Left colon (tissue), 2 donors: ENCODE measurements at regions not wholly inside any gene's neighbourhood (a gene's known extent, or its start where the extent isn't known, plus 50 kb on each side); places are given as distances from the start of the nearest gene placed in this dataset.
A peak's percentile ranks its signal among the peaks of the same experiment; 100 is the strongest.
"Not testable (repeated sequence)": the region's sequence is repeated elsewhere in the genome, so short reads cannot be mapped to it uniquely, and the experiment has no call there.

Experiments used
- ATAC-seq: fragments of 200-7000 bp; cut with Tn5 transposase; one replicate; pipeline ENCODE4 v1.9.1; 2020; ENCODE audit warnings: mild to moderate bottlenecking, moderate library complexity
- DNase-seq, 2 donors: peaks; one replicate each; pipeline ENCODE4 v3.0.0-alpha.2; 2020
- intact Hi-C, 2 donors: fragments of 100-400 bp; cut with DNase I in 1 of 2; cut with micrococcal nuclease in 1 of 2; formaldehyde crosslinking; loops; one replicate each; pipeline versions ENCODE4 v1.11.2 to v1.14.0; 2022; cut with DNase I, micrococcal nuclease
- donor health status: DM: no; HTN: no; CAD: no.
- donor health status: DM: yes; HTN: yes; CAD: no.

DNA sequence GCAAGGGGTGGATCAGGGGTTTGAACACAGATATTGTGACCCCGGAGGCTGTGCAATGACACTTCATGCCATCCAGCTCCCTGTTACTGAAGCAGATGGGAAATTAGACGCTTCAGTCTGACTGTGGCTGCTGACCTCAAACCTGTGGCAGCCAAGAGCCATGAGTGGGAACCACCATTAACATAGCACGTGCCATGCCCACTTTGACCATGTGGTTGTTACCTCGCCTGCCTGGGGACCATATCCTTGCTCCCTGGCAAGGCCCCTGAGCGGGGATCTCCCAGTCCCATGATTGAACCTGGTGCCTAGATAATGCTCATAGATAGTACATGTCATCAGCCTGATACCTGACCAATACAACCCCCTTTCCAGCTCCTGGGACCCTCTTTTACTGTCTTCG, 68.9 kb downstream of the CYP26B1 start:
- DNase-seq (no peak), ATAC-seq (no peak)
- intact Hi-C loops: no loop called here

- DNase-seq: no peak
- intact Hi-C loops: no loop called here
- ATAC-seq: peak; percentile 28
These were observed 69.9 kb downstream of the CYP26B1 start for GRCh38 chr2:72077702-72078169.

DNA sequence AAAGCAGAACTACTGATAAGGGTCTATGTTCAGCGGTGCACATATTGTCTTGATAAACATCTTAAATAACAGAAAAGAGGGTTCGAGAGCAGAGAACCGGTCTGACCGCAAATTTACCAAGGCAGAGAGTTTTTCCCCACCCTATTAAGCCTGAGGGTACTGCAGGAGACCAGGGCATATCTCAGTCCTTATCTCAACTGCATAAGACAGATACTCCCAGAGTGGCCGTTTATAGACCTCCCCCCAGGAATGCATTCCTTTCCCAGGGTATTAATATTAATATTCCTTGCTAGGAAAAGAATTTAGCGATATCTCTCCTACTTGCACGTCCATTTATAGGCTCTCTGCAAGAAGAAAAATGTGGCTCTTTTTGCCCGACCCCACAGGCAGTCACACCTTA, 74.3 kb downstream of the CYP26B1 start:
- ATAC-seq, DNase-seq, intact Hi-C loops: not testable (repeated sequence)

DNA sequence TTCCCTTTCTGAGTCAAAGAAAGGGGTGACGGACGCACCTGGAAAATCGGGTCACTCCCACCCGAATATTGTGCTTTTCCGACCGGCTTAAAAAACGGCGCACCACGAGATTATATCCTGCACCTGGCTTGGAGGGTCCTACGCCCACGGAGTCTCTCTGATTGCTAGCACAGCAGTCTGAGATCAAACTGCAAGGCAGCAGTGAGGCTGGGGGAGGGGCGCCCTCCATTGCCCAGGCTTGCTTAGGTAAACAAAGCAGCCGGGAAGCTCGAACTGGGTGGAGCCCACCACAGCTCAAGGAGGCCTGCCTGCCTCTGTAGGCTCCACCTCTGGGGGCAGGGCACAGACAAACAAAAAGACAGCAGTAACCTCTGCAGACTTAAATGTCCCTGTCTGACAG, 83.5 kb downstream of the CYP26B1 start:
- ATAC-seq, intact Hi-C loops: not testable (repeated sequence)

DNA sequence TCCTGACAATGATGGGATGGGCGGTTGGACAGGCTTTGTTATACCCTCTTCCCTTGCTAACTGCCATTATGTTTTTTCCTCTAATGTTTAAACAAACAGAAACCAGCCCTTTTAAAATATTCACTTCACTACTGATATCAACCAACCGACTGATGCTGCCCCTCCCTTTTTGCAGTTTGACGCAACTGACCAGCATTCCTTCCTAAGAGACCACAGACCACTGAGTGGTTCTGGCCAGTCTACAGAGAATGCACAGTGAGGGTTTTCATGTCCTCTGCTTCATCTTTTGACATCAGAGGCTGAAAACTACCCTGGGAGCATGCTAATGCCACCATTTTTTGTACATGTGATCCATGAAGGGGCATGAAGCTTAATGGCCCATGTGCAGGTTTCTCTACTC, 85.3 kb downstream of the CYP26B1 start:
- intact Hi-C loops: no loop called here
- no peak for DNase-seq
- ATAC-seq: no peak

More for the DNA sequence above, 83.5 kb downstream of the CYP26B1 start:
- DNase-seq: not testable (repeated sequence)

GRCh38 chr2:72057308-72057707, 90.4 kb downstream of the CYP26B1 start:
- DNase-seq: no peak
- intact Hi-C loops: no loop called here
- no peak for ATAC-seq

- ATAC-seq: no peak
- intact Hi-C loops: no loop called here
- no peak for DNase-seq
These were observed 95.6 kb downstream of the CYP26B1 start for GRCh38 chr2:72051971-72052505.

GRCh38 chr2:72051204-72051603, 96.5 kb downstream of the CYP26B1 start:
- DNase-seq (no peak), ATAC-seq (no peak)
- intact Hi-C loops: no loop called here

DNA sequence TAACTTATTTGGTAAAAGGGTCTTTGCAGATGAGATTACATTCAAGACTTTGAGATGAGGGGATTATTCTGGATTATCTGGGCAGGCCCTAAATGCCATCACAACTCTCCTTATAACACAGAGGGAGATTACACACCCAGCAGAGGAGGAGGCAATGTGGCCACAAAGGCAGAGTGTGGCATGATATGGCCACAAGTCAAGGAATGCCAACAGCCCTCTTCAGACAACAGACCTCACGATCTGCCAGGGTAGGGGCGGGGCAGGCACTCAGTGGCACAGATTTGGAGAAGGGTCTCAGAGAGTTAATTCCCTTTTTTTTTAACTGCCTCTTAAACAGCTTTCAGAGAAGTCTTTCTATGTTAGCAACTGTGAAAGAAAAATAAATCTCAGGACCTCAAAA, 96.9 kb downstream of the CYP26B1 start:
- DNase-seq (no peak), ATAC-seq (no peak)

DNA sequence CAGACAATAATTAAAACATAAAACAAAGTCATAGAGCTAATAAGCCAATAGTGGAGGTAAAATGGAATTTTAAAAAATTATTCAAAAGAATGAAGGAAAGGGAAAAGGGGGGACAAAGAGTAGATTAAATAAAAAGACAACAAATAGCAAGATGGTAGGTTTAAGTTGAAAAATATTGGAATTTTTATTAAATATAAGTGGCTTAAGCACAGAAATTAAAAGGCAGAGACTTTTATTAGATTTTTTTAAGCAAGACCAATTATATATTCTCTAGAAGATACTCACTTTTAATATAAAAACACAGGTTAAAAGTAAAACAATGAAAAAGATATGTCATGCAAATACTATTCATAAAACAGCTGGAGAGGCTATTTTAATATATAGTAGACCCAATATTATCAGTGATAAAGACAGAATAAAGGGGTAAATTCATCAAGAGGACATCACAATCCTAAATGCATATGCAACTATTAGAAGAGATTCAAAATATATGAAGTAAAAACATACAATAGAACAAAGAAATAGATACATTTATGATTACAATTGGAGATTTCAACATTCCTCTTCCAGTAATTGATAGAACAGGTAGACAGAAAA, 98.7 kb downstream of the CYP26B1 start:
- intact Hi-C loops: no loop called here
- DNase-seq (no peak), ATAC-seq (no peak)

More for the DNA sequence above, 96.9 kb downstream of the CYP26B1 start:
- intact Hi-C loops: no loop called here

- intact Hi-C loops: no loop called here
- DNase-seq: no peak
- no peak for ATAC-seq
These were observed 103.7 kb downstream of the CYP26B1 start for GRCh38 chr2:72043985-72044384.

DNA sequence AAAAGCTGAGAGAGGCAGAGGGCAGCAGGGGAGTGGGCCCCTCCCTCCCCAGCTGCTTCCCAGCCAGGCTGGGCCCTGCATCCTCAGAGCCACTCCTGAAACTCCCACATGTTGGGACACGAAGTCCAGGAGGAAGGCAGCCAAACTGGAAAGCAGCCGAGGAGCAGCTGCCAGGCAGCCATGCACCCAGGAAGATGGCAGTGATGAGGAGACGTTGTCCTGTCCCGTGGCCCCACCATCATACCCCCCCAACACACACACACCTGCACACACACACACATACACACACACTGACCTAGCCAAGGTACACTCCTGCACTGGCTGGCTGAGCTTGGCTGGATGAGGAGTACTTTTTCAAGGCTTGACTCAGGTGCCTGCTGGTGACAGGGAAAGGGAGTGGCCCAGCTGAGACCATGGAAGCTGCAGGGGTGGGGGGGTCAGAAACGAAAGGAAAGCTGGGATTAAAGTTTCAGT, 106.0 kb downstream of the CYP26B1 start:
- ATAC-seq (no peak), DNase-seq (no peak)
- intact Hi-C loops: no loop called here

DNA sequence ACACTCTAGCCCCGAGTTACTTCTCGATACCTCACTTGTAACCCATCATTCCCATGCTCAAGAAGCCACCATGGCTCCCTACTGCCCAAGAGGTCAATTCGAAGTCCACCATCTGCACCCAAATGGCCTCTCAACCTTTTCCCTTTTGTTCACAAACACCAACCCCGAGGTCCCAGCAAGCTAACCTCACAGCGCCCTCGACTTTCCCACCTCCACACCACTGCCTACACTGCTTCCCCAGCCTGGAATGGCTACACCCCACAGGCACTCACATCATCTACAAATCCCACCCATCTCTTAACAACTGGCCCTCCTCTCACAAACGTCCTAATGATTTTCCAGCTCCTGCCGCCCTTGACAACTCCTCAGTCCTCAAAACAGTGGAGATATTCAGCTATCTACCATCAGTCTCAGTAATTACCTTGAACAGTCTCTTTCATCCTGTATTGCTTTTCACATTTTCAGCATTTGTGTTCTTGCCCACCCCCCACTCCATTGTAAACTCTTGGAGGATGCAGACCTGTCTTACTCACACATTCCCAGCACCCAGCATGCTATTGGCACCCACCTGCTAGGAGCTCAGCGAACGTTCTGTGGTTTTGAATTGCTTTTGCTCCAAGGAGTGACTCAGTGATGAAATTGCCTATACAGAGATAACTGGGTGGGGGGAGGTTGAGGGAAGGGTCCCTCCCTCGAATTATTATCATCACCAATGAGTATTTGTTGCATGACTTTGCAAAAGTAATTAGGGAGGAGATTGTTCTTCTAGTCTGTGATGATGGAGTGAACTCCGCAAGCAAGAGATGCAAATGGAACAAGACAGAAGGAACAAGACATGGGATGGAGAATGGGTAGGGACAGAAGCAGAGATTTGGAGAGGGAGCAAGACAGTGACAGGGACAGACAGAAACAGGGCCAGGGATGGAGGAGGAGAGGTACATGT, 106.8 kb downstream of the CYP26B1 start:
- DNase-seq (no peak), ATAC-seq (no peak)
- intact Hi-C loops: no loop called here

DNA sequence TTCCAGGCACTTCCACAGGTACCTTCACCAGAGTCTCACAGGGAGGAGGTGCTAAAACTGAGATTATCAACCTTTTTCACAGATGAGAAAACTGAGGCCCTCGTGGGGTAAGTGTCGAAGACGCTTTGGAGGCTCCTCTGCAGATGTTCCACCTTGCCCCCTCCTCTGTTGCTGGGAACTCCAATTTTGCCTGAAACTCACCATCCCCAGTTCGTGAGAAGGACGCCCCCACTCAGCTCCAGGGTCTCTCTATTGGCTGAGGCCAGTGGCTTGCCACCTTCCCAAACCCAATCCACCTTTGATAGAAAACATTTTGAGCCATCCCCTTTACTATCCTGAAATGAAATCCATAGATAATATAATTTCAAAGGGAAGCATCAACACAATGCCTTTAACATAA, 109.1 kb downstream of the CYP26B1 start:
- intact Hi-C loops: no loop called here
- ATAC-seq (no peak), DNase-seq (no peak)

DNA sequence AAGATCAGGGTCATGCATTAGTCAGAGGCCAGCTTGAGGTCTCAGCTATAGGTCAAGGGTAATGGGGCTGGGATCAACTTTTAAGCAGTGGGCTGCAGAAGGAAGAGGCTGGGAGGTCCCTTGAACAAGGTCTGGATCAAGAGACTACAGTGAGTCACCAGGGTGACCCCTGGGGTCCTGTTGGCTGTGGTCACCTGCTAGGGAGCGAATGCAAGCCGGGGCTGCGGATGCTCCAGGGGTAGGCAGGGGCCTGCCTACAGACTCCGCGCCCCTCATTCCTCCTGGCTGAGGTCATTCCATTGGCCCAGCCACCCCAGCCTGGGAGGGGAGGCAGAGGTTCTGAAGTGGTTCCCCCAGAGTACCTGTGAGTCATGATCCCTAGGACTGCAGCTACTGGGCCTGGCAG, 110.4 kb downstream of the CYP26B1 start:
- intact Hi-C loops: no loop called here
- no peak for ATAC-seq
- DNase-seq: no peak

- DNase-seq (no peak), ATAC-seq (no peak)
- intact Hi-C loops: no loop called here
These were observed 111.1 kb downstream of the CYP26B1 start for GRCh38 chr2:72036595-72036994.

DNA sequence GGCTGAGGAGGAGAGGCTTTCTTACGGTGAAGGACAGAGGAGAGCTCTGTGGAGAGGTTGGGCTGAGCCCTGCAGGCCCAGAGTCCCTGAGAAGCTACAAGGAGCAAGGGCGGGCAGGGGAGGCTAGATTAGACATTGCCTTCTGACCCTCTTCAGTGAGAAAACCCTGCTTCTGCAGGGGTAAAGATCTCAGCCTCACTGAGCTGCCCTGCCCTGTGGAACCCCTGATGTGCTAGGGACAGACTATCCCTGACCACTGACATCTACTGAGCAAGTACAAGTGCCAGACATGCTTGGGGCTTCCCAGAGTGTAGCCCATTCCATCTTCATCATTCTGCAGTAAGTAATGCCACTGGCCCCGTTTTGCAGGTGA, 111.5 kb downstream of the CYP26B1 start:
- intact Hi-C loops: no loop called here
- ATAC-seq (no peak), DNase-seq (no peak)

DNA sequence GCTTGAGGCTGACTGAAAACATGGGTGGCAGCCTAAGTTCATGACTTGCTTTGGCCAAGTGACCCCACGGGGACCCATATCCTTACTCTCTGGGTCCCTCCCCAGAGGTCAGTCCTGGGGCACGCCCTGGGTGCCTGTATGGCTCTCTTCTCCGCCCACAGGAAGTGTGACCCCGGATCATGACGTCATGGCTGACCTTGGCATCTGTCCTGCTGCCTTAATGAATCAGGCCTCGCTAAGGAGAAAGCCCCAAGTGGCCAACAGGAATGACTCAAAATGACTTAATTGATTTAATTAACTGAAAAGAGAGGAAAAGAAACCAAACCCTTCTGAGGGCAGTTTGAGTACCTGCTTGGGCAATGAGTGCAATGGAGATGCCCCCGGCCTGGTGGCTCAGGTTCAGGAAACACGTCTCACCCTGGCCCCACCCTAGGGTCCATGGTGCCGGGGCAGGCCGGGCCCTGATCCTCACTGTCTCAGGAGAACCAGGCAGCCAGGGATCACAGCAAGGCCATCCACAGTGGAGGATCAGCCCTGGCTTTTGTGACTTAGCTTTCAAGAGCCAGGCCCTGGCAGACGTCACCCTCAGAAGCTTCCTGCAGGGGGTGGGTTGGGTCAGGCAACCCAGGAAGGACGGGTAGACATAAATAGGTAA, 112.0 kb downstream of the CYP26B1 start:
- intact Hi-C loops: no loop called here
- ATAC-seq (no peak), DNase-seq (no peak)

DNA sequence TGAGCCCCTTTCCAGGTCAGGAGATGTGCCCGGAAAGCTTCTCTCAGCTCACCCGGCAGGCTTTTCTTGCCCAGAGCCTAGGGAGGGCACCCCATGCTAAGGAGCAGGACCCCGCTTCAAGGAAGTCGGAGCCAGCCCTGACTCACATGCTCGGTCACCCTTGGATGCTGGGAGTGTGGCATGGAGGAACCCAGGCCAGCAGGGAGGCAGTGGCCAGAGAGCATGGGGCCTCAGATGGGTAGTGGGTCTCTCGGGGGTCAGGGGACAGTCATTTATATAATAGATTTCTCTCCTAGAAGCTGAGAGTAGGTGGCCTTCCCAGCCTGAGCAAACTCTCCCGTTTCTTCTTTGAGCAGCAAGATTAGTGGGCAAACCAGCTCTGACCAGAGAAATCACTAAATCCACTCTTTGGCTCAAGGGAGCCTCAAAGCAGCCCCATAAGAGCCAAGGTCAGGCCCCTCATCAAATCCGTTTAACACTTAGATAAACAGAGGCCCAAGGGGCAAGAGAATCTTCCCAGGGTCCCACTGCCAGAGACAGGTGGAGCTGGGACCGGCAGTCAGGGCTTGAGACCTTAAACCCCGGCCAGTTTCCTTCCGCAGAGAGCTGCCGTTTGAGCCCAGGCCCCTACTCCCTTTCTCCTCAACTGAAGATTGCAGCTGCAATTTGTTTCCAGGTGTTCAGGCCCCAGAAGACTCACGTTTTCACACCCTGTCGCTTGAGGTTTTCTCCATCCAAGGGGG, 113.1 kb downstream of the CYP26B1 start:
- intact Hi-C loops: no loop called here
- no peak for ATAC-seq

More for the DNA sequence above, 113.1 kb downstream of the CYP26B1 start:
- DNase-seq: no peak
